K562 (cell line): ENCODE measurements at regions not wholly inside any gene's neighbourhood (a gene's known extent, or its start where the extent isn't known, plus 50 kb on each side); places are given as distances from the start of the nearest gene placed in this dataset.
"Not testable (repeated sequence)": the region's sequence is repeated elsewhere in the genome, so short reads cannot be mapped to it uniquely, and the experiment has no call there.

ENCODE experiments used
- ATAC-seq: fragments of 200-7000 bp; cut with Tn5 transposase; 3 replicates; pipeline ENCODE4 v1.9.1; 2020; ENCODE audit warnings: moderate library complexity
- BruUV-seq: library from RNA; stranded (reverse); fragments of 400-500 nt; replicated peaks from 2 replicates; lab custom pipeline; 2021; lab: Mats Ljungman, UMichigan
- CTCF ChIA-PET: fragments of 300-600 bp; formaldehyde crosslinking; extraction: SDS; loops from one replicate; lab custom pipeline; 2021; ENCODE audit warnings: low intra/inter-chr PET ratio; lab: Yijun Ruan, JAX
- POLR2A ChIA-PET: fragments of 300-600, 350-650 bp; sonication (Branson Sonifier 250); formaldehyde crosslinking; extraction: SDS; loops from one replicate; lab custom pipeline; 2021; ENCODE audit warnings: antibody characterized with exemption, inconsistent platforms; lab: Yijun Ruan, JAX
- DNase-seq, 4 experiments: peaks; one replicate each; pipeline versions ENCODE4 v3.0.0 to v3.0.0-alpha.2; 2011 to 2018; ENCODE audit warnings: low spot score in 3 of 4, mixed read lengths in 3 of 4; ENCODE audit errors: extremely low read depth in 1 of 4
- FAIRE-seq: peaks from 2 replicates; lab custom pipeline; 2011; peaks lifted over from hg19 to GRCh38; lab: Jason Lieb, UNC
- H2AFZ ChIP-seq: 2 replicates; pipeline ENCODE4 v1.6.0; 2011; ENCODE audit warnings: low read depth, low read length, control low read depth, inconsistent platforms
- H3K27ac ChIP-seq: fragments of 200-600 bp; 3 replicates; pipeline ENCODE4 v1.8.0; 2011; ENCODE audit warnings: low read depth, mild to moderate bottlenecking, control low read depth, inconsistent platforms, low read length, moderate library complexity, mixed read lengths; ENCODE audit errors: extremely low read depth
- H3K27me3 ChIP-seq, 2 experiments: fragments of 300-600 bp in 1 of 2; 2 replicates in 1 of 2; 3 replicates in 1 of 2; pipeline versions ENCODE4 v1.6.0 to v1.8.0; 2011; ENCODE audit warnings: inconsistent platforms in 2 of 2, low read length in 2 of 2, mild to moderate bottlenecking in 1 of 2, mixed read lengths in 1 of 2, moderate library complexity in 1 of 2; ENCODE audit not compliant: control insufficient read depth in 2 of 2, insufficient read depth in 2 of 2
- H3K36me3 ChIP-seq: fragments of 300-600 bp; 3 replicates; pipeline ENCODE4 v1.8.0; 2011; ENCODE audit warnings: mild to moderate bottlenecking, low read length, inconsistent platforms; ENCODE audit not compliant: control insufficient read depth, insufficient read depth
- H3K4me1 ChIP-seq, 2 experiments: fragments of 200-600 bp in 1 of 2; replicated peaks in 1 of 2; 2 replicates in 1 of 2; 3 replicates in 1 of 2; pipeline versions ENCODE4 v1.5.1 to v1.8.0; 2011; ENCODE audit warnings: inconsistent platforms in 2 of 2, low read length in 2 of 2, mild to moderate bottlenecking in 1 of 2, mixed read lengths in 1 of 2, moderate library complexity in 1 of 2; ENCODE audit not compliant: control insufficient read depth in 2 of 2, insufficient read depth in 2 of 2
- H3K4me2 ChIP-seq: 2 replicates; pipeline ENCODE4 v1.6.1; 2011; ENCODE audit warnings: low read length, control low read depth, inconsistent platforms, mixed read lengths; ENCODE audit not compliant: insufficient read depth
- H3K4me3 ChIP-seq: fragments of 200-600 bp; sonication (generic), shearing (Covaris generic); 2 replicates; pipeline ENCODE4 v1.5.1; 2016; ENCODE audit warnings: control low read depth, inconsistent platforms
- H3K79me2 ChIP-seq: fragments of 200-600 bp; 3 replicates; pipeline ENCODE4 v1.8.0; 2011; ENCODE audit warnings: low read length, inconsistent platforms; ENCODE audit not compliant: control insufficient read depth, insufficient read depth
- H3K9ac ChIP-seq, 2 experiments: 2 replicates each; pipeline versions ENCODE4 v1.6.0 to v1.6.1; 2011; ENCODE audit warnings: low read depth in 2 of 2, low read length in 2 of 2, control low read depth in 1 of 2, inconsistent platforms in 1 of 2, mild to moderate bottlenecking in 1 of 2, mixed read lengths in 1 of 2; ENCODE audit not compliant: insufficient read depth in 1 of 2
- H3K9me1 ChIP-seq: one replicate; pipeline ENCODE4 v1.6.0; 2011; ENCODE audit warnings: inconsistent platforms, mild to moderate bottlenecking, low read length, moderate library complexity; ENCODE audit not compliant: control insufficient read depth, insufficient read depth
- H3K9me3 ChIP-seq: replicated peaks from 2 replicates; pipeline ENCODE4 v1.5.1; 2011; ENCODE audit warnings: low read depth, low read length, inconsistent platforms; ENCODE audit not compliant: control insufficient read depth, insufficient read depth
- H4K20me1 ChIP-seq: replicated peaks from 2 replicates; pipeline ENCODE4 v1.6.1; 2011; ENCODE audit warnings: low read length, inconsistent platforms, mixed read lengths; ENCODE audit not compliant: control insufficient read depth, insufficient read depth
- FOXJ3 ChIP-seq: sonication (generic); formaldehyde crosslinking; IDR thresholded peaks from 2 replicates; pipeline ENCODE4 v1.4.0; 2020; ENCODE audit warnings: mild to moderate bottlenecking, missing genetic modification reagents
- HDAC1 ChIP-seq, 2 experiments: fragments of 450-650 bp; IDR thresholded peaks; 2 replicates each; pipeline ENCODE4 v1.6.1; 2016 to 2017; ENCODE audit warnings: inconsistent platforms in 1 of 2, mild to moderate bottlenecking in 1 of 2, moderate library complexity in 1 of 2
- HNRNPK ChIP-seq: fragments of 200-400 bp; formaldehyde crosslinking; IDR thresholded peaks from one replicate; pipeline ENCODE4 v1.6.1; 2018; ENCODE audit warnings: mild to moderate bottlenecking, low read depth, low read length; ENCODE audit not compliant: poor library complexity, severe bottlenecking
- NR2F6 ChIP-seq: fragments of 450-650 bp; formaldehyde crosslinking; IDR thresholded peaks from 2 replicates; pipeline ENCODE4 v1.4.0; 2020; ENCODE audit warnings: mild to moderate bottlenecking
- PHF21A ChIP-seq: fragments of 450-650 bp; IDR thresholded peaks from 2 replicates; pipeline ENCODE4 v1.6.1; 2017; ENCODE audit warnings: low read depth, borderline replicate concordance
- PTTG1 ChIP-seq: fragments of 450-650 bp; IDR thresholded peaks from 2 replicates; pipeline ENCODE4 v1.6.1; 2016; ENCODE audit warnings: low read depth, mild to moderate bottlenecking, missing genetic modification characterization, missing compliant biosample characterization
- TAF9B ChIP-seq: fragments of 450-650 bp; IDR thresholded peaks from 2 replicates; pipeline ENCODE4 v1.6.1; 2018; ENCODE audit warnings: mild to moderate bottlenecking; ENCODE audit not compliant: partially characterized antibody
- ZNF134 ChIP-seq: fragments of 250-450 bp; sonication (Bioruptor Pico); conservative IDR thresholded peaks from 2 replicates; pipeline ENCODE4 v1.4.0; 2020
- ZNF217 ChIP-seq: sonication (generic); formaldehyde crosslinking; IDR thresholded peaks from 2 replicates; pipeline ENCODE4 v1.8.0; 2022; ENCODE audit warnings: mild to moderate bottlenecking, missing genetic modification reagents
- ZNF699 ChIP-seq: fragments of 250-450 bp; sonication (Bioruptor Pico); IDR thresholded peaks from 2 replicates; pipeline ENCODE4 v1.8.0; 2021; ENCODE audit warnings: mild to moderate bottlenecking, moderate library complexity; ENCODE audit not compliant: insufficient replicate concordance
- ZNF79 ChIP-seq: fragments of 250-450 bp; sonication (Bioruptor Pico); IDR thresholded peaks from 2 replicates; pipeline ENCODE4 v1.4.0; 2020; ENCODE audit warnings: low read depth, mild to moderate bottlenecking, moderate library complexity
- WGBS: fragments of 100-300 bp; shearing (Covaris generic); methylation state at CpG from one replicate; pipeline ENCODE4 v1.1.6; 2016; ENCODE audit warnings: low coverage, mixed read lengths; ENCODE audit not compliant: insufficient coverage; ENCODE audit errors: missing lambda C conversion rate; 5-methylcytosine and 5-hydroxymethylcytosine counted together
- in situ Hi-C: fragments of 300-500 bp; cut with MboI; formaldehyde crosslinking; loops from 4 replicates; pipeline ENCODE4 v1.15.0; 2018; ENCODE audit warnings: inconsistent platforms, mixed read lengths
- intact Hi-C: fragments of 100-400 bp; cut with micrococcal nuclease; formaldehyde crosslinking; loops from 2 replicates; pipeline ENCODE4 v1.14.2; 2022
- TF ChIP-seq, protein P1 (sequence below): fragments of 450-650 bp; IDR thresholded peaks from 2 replicates; pipeline ENCODE4 v1.7.1; 2018; ENCODE audit warnings: mild to moderate bottlenecking, low read depth; ENCODE audit not compliant: partially characterized antibody

DNA sequence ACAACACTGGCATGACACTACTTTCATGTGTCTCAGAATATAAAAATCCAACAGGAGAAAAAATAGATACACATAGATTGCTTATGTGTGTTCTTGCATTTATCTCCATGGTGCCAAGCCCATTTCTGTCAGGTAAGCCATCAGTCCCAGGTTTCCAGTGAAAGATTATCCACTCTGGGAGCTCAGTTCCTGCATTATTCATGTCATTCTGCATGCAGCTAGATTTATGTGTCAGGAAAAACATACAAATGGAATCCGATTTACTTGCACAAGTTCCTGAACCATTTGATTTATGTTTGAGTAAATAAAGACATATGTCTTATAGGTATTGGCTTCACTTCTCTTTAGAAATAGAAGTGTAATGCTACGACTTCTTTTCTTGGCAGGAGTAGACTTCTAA, 569.7 kb downstream of the KCNJ2 start (continued):
- TF ChIP-seq ZNF134 (CRISPR knock-in tag), result no peak
- TF ChIP-seq, all 486 proteins: peak for 0

DNA sequence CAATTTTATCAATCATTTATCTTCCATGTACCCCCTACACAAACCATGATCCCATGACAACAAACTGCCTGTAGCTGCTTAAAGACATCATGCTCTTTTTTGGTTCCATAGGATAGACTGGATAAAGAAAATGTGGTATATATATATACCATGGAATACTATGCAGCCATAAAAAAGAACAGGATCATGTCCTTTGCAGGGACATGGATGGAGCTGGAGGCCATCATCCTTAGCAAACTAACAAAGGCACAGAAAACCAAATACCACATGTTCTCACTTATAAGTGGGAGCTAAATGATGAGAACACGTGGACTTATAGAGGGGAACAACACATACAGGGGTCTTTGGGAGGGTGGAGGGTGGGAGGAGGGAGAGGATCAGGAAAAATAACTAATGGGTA, 577.2 kb downstream of the KCNJ2 start:
- DNase-seq, ATAC-seq, in situ Hi-C loops, H3K27me3 ChIP-seq, H2AFZ ChIP-seq, H3K9me3 ChIP-seq, H3K4me2 ChIP-seq, FAIRE-seq, POLR2A ChIA-PET, H4K20me1 ChIP-seq, CTCF ChIA-PET, H3K79me2 ChIP-seq, H3K4me3 ChIP-seq, H3K27ac ChIP-seq, H3K9ac ChIP-seq, intact Hi-C loops, H3K9me1 ChIP-seq, H3K36me3 ChIP-seq, H3K4me1 ChIP-seq, BruUV-seq: not testable (repeated sequence)
- 0% methylated on average over 1 of the region's 1 CpG for WGBS

DNA sequence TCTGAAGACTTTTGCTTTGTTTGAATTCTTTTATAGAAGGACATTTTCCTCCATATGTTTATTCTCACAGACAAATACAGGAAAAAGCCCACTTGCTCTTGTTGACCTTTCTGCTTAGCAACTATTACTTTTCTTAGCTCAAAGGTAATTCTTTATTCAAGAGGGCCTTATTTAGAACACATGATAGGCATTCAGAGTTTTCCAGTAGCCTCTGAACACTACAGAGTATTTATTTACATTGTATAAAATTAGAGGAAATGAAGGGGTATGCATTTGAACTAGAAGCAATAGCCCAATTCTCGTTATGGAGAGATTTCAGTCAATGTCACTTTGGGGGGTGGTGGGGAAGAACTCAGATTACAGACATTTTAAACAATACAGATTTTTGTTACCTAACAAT, 581.7 kb downstream of the KCNJ2 start:
- H3K27me3 ChIP-seq, result no peaks in the 10 kb centered on the region
- no peak overlapping the region for H3K27ac ChIP-seq
- intact Hi-C loops, result no loop called here
- H3K4me2 ChIP-seq, result no peak overlapping the region
- no peaks in the 10 kb centered on the region for H4K20me1 ChIP-seq
- no TSS peak for BruUV-seq
- H3K9me1 ChIP-seq, result no peaks in the 10 kb centered on the region
- DNase-seq (no peak), FAIRE-seq (no peak), ATAC-seq (no peak)
- H3K79me2 ChIP-seq, result no peaks in the 10 kb centered on the region
- no peaks in the 10 kb centered on the region for H3K9me3 ChIP-seq
- H3K9ac ChIP-seq, result no peak overlapping the region
- POLR2A ChIA-PET, result no interaction called here
- H2AFZ ChIP-seq, result no peak overlapping the region
- CTCF ChIA-PET, result no interaction called here
- WGBS, result 0% methylated on average over 1 of the region's 1 CpG
- H3K4me1 ChIP-seq, result no peaks in the 10 kb centered on the region
- H3K36me3 ChIP-seq, result no peaks in the 10 kb centered on the region
- in situ Hi-C loops, result no loop called here
- H3K4me3 ChIP-seq, result no peak overlapping the region
- TF ChIP-seq PTTG1 (tag) (no peak), HNRNPK (no peak), HDAC1 (IDR thresholded peaks at IDR 0.05) (no peak), PHF21A (no peak), TAF9B (no peak), FOXJ3 (CRISPR knock-in tag) (no peak), ZNF217 (no peak), ZNF79 (CRISPR knock-in tag) (no peak), ZNF699 (CRISPR knock-in tag) (no peak), NR2F6 (CRISPR knock-in tag) (no peak)
- TF ChIP-seq, protein P1, sequence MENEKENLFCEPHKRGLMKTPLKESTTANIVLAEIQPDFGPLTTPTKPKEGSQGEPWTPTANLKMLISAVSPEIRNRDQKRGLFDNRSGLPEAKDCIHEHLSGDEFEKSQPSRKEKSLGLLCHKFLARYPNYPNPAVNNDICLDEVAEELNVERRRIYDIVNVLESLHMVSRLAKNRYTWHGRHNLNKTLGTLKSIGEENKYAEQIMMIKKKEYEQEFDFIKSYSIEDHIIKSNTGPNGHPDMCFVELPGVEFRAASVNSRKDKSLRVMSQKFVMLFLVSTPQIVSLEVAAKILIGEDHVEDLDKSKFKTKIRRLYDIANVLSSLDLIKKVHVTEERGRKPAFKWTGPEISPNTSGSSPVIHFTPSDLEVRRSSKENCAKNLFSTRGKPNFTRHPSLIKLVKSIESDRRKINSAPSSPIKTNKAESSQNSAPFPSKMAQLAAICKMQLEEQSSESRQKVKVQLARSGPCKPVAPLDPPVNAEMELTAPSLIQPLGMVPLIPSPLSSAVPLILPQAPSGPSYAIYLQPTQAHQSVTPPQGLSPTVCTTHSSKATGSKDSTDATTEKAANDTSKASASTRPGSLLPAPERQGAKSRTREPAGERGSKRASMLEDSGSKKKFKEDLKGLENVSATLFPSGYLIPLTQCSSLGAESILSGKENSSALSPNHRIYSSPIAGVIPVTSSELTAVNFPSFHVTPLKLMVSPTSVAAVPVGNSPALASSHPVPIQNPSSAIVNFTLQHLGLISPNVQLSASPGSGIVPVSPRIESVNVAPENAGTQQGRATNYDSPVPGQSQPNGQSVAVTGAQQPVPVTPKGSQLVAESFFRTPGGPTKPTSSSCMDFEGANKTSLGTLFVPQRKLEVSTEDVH, result no peak
